ENCODE measurements at regions not wholly inside any gene's neighbourhood (a gene's known extent, or its start where the extent isn't known, plus 50 kb on each side); places are given as distances from the start of the nearest gene placed in this dataset.
"Not testable (repeated sequence)": the region's sequence is repeated elsewhere in the genome, so short reads cannot be mapped to it uniquely, and the experiment has no call there.

DNA sequence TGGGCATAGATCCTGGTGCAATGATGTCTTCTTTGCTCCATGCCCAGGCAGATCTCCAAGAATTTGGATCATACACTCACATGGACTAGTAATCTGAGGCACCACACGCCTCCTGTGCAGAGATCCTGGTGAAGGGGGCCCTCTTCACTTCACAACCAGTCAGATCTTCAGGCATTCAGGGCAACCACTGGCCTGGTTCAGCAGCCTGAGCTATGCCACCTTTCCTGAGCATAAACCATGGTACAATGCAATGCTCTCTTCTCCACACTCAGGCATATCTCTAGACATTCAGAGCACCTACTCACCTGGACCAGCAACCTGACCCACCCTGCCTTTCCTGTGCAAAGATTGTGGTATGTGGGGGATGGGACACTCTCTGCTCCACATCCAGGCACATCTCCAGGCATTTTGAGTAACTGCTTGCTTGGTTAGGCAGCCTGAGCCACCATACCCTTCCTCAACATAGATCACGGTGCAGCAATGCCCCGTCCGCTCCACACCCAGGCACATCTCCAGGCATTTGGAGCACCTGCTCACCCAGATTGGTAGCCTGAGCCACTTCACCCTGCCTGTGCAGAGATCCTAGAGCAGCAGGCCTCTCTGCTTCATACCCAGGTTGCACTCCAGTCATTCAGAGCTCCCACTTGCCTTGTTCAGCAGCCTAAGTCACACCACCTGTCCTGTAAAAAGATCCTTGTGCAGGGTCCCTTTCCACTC is 532.2 kb upstream of the STEAP1 start:
- DNase-seq (ENCODE audit: low read depth): no peak

DNA sequence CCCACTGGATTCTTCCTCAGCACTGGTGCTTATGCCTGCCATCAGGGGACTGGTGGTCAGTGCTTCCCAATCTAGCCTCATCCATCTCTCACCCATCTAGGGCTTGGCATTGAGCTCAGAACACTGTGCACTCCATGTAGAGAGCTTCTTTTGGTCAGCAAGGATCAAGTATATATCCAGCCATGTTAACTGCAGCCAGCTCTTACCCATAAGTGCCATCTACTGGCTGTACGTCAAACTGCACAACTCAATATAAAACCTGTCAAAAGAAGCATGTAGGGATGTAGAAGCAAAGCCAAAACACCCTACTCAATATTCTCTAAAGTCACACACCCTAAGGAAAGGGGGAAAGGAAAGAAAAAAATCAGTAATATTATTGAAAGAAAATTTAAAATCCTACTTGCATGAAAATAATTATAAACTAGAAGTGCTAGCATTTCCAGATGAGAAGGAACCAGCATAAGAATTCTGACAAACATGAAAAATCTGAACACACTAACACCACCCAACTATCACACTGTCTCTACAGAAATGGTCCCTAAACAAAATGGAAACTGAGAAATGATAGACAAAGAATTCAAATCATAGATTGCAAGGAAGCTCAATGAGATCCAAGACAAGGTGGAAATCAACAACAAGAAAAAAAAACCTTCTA is 531.1 kb upstream of the STEAP1 start:
- DNase-seq (ENCODE audit: low read depth): peak; percentile 4

DNA sequence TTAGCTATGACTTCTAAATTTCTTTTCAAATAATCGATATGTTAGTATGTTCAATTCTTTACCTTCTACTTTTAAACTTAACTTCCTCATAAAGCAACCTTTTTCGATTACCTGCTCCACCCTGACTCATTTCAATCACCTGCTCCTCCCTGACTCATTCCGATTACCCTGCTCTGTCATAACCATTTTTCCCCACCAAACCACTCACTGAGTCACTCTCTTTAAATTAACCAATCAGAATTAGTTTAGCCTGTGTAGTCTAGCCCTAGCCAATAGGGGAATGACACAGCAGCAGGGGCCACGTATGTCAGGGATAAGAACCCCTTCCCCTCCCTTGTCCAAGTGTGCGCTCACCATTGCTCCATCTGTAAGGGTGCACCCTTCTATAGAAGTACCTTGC is 530.1 kb upstream of the STEAP1 start:
- DNase-seq (ENCODE audit: low read depth): not testable (repeated sequence)

DNA sequence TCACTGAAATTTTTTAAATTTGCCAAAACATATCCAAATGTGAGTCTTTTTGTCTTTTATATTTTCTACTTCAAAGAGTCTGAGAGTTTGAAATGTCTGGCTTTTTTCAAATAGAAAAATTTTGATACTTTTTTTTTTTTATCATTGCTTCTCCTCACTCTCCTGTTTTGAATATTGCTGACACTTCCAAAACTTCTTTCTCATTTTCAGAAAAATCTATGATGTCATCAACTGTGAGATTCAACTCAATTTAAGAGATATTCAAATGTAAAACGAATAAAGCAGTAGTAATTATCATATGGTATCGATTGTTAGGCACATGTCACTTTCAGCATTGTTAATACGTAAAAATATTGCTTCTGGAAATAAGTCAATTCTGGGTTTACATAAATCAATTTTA is 505.8 kb upstream of the STEAP1 start:
- DNase-seq (ENCODE audit: low read depth): no peak

DNA sequence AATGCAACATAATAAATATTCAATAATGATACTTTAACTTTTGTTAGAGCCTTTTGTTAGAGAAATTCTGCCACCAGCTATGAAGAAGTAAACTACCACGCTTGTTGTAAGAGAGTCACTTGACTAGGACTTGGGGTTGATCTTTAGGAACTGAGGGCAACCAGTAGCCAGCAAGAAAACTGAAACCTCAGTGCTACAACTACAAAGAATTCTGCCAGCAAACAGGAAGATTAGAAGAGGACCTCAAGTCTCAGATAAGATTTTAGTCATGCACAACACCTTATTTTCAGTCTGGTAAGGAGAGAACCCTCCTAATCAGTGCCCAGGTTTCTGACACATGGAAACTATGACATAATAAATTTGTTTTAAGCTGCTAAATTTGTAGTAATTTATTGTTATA is 498.3 kb upstream of the STEAP1 start:
- no peak for DNase-seq (ENCODE audit: low read depth)

DNA sequence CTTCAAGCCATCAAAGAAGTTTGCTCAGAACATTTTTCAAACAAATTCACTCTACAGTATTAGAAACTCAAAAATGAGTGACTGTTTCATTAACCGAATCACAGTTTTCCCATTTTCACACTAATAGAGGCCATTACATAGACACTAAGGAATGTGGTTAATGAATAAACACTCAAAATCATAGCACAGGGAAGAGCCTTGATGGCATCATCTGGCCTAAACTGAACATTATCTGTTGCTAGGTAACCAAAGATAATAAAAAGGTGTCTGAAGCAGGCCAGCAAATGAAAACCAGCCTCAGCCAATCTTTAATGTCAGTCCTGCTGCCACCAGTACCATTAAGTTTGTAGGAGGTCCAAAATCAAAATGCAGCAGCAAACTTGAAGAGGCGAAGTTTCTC is 492.4 kb upstream of the STEAP1 start:
- no peak for DNase-seq (ENCODE audit: low read depth)

DNA sequence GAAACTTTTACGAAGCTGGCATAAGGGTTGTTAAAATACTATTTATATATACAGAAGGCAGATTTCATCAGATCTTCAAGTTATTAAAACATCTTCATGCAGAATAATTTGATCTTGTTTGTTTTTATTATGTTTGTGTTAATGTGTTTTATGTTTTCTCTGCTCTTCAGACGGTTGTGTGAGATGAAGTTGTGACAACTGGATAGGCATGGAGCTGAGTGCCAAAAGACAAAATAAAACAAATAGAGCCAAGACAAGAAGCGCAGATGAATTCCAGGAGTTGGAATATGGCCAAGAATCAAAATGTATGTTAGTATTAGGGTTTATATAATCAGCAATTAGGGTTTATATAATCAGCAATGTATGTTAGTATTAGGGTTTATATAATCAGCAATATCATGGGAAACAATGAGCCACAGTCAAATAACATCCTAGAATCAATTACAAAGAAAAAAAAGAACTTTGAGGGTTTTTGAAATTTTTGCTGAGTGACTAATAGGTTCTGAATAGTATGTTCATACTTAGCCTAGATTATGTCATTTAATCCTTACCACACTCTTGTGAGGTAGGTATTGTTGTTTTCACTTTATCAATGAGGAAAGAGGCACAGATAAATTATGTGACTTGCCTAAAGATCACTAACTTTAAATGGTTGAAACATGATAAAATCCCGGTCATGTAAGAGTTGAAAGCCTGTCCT is 488.0 kb upstream of the STEAP1 start:
- no peak for DNase-seq (ENCODE audit: low read depth)

DNA sequence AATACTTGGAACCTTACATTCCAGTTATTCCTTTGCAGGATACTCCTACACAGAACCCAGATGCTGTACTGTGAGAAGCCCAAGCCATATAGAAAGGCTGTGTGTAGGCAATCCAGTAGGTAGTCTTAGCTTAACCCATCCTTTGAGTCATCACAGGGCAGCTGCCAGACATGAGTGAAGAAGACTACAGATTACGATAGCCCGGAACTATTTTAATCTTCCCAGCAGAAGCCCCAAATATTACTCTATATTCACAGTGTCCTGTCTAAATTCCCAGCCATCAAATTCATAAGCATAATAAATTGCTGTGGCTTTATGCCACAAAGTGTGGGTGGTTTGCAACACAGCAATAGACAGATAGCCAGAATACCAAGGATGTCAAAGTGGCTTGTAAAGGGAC is 474.1 kb upstream of the STEAP1 start:
- DNase-seq (ENCODE audit: low read depth): no peak

DNA sequence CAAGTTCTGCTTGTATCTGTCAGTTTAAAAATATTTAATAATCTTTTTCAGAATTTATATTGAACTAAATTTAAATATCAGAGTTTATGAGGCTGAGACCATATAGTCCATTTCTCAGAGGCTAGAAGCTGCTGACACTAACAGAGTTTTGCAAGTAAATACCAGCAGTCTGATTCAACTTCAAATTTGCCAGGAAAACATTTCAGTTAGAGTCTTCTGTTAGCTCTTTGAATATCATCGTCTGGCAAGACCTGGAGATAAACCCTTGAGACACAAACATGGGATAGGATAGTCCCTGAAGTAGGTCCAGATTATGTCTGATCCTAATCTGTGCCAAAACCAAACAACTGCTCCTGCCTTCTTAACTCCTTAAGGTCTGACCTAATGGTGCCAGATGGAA is 472.8 kb upstream of the STEAP1 start:
- no peak for DNase-seq (ENCODE audit: low read depth)

DNA sequence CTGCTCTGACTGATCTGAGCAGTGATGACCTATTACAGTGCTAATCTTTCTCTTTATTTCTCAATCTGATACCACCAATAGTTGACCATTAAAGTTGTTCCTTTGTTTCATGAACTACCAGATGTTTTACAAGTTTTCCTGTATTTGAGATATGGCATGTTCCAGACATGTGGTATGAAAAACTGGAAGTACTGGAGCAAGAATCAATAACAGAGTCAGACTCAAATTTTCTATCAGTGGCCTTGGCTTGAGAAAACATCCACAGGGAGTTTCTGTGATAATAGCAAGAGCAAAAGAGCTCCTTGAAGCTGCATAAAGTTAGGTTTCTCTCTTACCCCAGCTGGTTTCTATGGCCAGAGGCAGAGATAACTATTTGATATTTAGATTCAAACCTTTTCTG is 469.0 kb upstream of the STEAP1 start:
- no peak for DNase-seq (ENCODE audit: low read depth)

DNA sequence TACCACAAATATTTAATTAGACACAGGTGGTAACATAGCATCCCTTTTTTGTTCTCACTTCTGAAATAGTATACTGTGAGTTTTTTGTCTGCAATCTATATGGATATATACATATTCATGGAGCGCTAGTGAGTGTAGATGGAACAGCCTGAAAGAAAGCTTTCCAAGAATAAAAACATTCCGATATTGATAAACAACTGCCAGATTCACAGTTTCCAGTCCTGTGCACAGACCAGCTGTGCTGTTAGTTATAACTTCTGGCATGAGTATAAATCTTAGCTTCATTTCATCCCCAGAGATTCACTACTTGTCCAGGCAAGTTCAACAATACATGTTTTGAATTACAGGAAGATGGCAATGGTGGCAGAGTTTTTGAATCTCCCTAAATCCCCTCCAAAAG is 467.1 kb upstream of the STEAP1 start:
- DNase-seq (ENCODE audit: low read depth): no peak

DNA sequence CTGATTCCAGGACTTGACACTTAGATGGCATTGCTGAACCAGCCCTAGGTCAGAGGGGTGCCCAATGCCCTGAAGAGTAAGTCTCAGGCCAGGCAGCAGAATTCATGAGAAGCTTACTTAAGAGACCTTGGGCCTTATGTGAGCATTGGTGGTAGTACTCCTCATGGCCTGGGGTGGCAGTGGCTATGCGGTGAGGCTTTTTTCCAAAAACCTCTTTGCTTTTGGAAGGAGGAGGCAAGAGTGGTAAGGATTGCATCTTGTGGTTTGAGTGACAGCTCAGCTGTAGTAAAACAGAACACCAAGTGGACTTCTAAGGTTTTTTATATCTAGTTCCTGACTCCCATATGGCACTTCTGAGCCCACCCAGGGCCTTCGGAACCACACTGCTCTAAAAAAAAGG is 459.0 kb upstream of the STEAP1 start:
- DNase-seq (ENCODE audit: low read depth): no peak

DNA sequence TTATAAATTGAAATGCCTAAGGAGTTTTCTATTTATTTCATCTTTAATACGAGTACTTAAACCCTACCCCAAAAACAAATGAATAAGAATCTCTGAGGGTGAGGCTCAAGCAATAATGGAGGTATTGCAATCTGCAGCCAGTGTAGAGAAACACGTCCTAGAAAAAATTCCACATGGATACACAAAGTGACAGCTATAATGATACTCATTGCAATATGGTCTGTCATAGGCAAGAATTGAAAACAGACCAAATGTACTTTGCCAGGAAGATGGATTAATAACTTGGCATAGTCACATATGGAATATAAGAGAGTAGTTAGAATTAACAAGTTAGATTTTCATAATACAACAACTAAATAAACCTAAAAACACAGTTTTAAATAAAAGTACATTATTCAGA is 440.1 kb upstream of the STEAP1 start:
- no peak for DNase-seq (ENCODE audit: low read depth)

DNA sequence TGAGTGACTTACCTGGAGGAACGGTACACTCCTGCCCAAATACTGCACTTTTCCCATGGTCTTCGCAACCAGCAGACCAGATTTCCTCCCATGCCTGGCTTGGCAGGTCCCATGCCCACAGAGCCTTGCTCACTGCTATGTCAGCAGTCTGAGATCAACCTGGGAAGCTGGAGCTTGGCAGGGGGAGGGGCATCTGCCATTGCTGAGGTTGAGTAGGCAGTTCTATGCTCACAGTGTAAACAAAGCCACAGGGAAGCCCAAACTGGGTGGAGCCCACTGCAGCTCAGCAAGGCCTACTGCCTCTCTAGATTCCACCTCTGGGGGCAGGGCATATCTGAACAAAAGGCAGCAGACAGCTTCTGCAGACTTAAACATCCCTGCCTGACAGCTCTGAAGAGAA is 435.3 kb upstream of the STEAP1 start:
- not testable (repeated sequence) for DNase-seq (ENCODE audit: low read depth)

DNA sequence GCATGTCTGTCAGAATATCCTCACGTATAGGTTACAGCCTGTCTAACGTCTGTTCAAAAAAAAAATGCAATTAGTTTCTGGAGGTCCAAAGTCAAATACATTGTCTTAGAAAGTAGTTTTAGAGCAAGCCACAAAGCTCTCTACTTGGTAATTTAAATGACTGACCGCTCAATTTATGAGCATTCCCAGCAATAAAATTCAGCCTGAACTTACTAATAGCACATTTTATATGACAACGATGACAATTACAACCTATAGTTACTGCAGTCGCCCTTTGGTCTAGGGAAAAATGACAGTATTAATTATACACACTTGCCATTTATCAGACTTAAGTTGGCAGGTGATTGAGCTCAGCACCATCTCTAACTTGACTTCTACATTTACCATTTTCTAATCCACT is 425.8 kb upstream of the STEAP1 start:
- no peak for DNase-seq (ENCODE audit: low read depth)

DNA sequence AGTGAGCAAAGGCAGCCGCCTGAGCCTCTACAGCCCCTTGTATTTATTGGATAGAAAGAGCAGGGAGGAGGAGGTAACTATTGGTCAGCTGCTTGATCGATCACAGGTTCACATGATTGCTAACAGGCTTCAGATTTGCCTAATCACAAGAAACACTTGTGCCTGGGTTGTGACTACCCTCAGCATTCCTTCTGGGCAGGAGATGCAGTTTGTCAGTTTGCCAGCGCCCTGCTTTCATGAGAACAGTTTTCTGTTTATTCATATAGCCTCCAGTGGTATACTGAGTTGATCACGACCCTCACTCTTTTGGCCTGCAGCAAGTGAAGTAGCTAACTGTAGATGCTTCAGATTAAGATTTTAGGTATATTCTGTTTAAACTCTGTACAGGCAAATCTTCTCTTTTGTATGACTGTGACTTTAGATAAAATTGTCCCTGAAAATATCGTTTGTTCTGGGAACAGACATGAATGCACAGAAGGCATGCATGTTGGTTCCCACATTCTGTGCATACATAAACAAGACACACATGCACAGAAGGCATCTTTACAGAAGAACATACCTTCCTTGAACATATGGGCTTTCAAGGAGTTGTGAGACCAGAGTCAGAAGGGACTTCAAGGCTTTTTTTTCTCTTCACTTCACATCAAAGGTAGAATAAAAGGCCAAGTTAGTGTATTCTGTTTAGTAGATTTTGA is 422.4 kb upstream of the STEAP1 start:
- DNase-seq (ENCODE audit: low read depth): no peak

DNA sequence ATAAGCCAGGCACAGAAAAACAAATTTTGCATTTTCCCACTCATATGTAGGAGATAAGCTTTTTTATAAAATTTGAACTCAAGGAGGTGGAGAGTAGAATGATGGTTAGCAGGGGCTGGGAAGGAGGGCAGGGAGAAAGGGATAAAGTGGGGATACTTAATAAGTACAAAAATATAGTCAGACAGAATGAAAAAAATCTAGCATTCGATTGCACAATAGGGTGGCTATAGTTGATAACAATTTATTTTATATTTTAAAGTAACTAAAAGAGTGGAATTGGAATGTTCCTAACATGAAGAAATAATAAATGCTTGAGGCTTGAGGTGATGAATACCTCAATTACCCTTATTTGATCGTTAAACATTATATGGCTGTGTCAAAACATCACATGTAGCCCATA is 415.7 kb upstream of the STEAP1 start:
- DNase-seq (ENCODE audit: low read depth): no peak

DNA sequence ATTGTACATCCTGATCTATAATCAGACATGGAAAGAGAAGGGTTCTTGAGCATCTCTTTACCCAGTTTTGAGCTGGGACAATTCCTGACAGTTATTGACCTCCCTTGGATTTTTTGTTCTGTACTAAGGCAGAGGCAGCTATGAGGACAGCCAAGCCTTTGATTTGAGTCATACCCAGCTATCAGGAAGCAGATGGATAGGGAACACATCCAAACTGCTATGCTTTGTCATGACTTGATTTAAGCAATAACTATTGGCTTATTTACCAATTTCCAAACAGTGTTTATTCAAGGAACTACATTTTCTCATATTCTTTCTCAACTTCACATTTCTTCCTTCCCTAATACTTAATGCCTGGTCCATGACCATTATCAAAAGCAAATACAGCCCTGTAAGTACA is 396.4 kb upstream of the STEAP1 start:
- DNase-seq (ENCODE audit: low read depth): no peak

DNA sequence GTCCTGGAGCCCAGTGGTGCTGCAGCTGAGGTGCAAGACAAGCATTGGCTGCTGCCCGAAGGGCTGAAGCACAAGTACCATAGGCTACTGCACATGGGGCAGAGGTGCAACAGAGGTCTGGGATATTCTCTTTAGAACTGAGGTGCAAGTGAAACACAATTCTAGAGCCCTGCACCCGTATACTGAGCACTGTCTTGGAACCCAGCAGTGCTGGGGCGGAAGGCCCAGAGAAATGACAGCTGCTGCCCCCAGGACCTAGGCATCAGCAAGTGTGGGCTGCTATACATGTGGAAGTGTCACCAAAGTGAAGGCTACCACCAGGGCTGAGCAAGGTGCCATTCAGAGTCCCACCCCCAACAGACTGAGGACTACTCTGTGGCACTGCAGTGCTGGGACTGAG is 393.6 kb upstream of the STEAP1 start:
- DNase-seq (ENCODE audit: low read depth): no peak

DNA sequence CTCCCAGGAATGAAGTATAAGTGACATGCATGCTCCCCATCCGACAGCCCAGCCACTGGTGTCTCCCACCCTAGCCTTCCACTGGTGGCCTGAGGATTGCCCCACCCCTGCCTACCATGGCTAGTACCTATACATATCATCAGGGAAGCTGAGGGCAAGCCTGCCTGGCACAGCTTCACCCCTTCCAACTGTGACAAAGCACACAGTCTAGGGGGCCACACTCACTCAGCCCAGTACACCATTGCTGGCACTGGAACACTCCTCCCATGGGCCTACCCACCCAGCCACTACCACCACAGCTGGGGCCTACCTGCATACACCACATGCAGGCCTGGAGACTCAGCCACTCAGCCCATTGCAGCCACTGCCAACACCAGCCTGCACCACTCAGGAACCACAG is 393.1 kb upstream of the STEAP1 start:
- DNase-seq (ENCODE audit: low read depth): no peak

DNA sequence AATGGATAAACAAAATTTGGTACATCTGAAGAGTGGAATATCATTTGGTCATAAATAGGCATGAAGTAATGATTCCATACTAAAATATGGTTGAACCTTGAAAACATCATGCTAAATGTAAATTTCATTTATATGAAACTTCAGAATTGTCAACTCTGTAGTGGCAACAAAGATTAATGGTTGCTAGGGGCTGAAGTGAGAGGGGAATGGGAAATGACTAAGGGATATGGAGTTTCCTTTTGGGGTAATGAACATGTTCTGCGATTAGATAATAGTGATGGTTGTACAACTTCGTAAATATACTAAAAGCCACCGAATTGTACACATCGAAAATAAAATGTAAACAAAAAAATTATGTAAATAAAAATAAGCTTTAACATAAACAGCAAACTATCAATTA is 384.1 kb upstream of the STEAP1 start:
- no peak for DNase-seq (ENCODE audit: low read depth)

DNA sequence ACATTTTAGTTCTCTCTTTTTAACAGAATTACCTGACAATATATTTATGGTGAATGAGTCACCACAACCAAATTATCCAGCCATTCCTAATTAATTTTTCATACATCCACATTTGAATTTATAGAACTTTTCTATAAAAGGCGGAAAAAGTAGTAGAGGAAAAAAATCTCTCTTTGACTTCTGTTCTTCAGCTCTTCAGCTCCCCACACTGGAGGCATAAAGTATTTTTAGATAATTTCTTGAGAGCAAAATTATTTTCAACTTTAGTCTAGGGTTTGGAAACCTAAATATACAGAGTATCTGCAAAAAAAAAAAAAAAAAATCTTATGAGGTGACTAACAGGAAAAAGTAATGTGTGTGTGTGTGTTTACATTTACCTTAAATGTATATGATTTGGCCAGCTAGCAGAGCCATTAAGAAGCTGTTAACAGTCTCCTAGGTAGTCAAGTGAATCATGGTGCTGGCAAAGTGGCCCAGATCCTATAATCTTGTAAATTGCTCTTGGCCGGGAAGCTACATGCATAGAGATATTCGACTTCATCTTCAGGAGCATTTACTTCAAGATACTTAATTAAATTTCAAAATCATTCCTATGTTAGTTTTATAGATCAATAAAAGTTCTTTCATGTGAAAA is 383.1 kb upstream of the STEAP1 start:
- DNase-seq (ENCODE audit: low read depth): no peak

All from fibroblast of gingiva (primary cell).